ENCODE measurements at regions not wholly inside any gene's neighbourhood (a gene's known extent, or its start where the extent isn't known, plus 50 kb on each side); places are given as distances from the start of the nearest gene placed in this dataset.
A peak's percentile ranks its signal among the peaks of the same experiment; 100 is the strongest.

DNA sequence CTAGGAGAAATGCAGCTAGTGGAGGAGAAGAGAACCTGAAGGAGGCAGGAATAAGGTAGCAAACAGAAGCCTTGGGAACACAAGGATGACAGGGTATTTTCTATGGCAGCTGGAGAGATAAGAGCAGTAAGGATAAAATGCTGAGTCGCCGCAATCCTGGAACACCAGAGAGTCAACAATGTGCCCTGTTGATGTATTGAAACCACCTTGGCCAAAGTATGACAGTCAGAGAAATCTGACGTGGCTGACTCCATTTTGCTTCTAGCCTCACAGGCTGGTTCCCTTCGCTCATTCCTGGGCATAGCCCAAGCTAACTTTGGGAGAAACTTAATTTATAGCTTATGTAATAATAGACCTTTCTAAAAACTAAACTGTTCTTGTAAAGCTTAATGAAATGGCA lies 56.6 kb upstream of the C4orf54 start:
- H3K36me3 Mint-ChIP-seq, result no peaks in the 10 kb centered on the region
- Histone ChIP-seq H3K9ac (ENCODE audit: insufficient read depth, low read length, poor library complexity, severe bottlenecking) (no peak overlapping the region), H3K27me3 (ENCODE audit: control insufficient read depth in 2 of 2, insufficient read depth in 2 of 2, low read length in 2 of 2) (no peaks in the 10 kb centered on the region), H3K4me1 (ENCODE audit: control insufficient read depth in 1 of 2, insufficient read depth in 2 of 2, low read length in 2 of 2) (no peaks in the 10 kb centered on the region), H2AFZ (ENCODE audit: insufficient read depth, low read depth, low read length, poor library complexity, severe bottlenecking) (no peak overlapping the region), H4K20me1 (ENCODE audit: insufficient read depth, low read length) (no peaks in the 10 kb centered on the region), H3K27ac (ENCODE audit: low read depth in 1 of 2, low read length in 2 of 2) (no peak overlapping the region), H3K4me2 (replicated peaks; ENCODE audit: extremely low read depth, low read length, poor library complexity, severe bottlenecking) (no peak overlapping the region), H3K79me2 (ENCODE audit: insufficient read depth, low read length) (no peaks in the 10 kb centered on the region), H3K4me3 (replicated peaks in 1 of 3; ENCODE audit: low read depth in 2 of 3, low read length in 3 of 3) (no peak overlapping the region), H3K9me3 (replicated peaks in 1 of 2; ENCODE audit: control insufficient read depth in 1 of 2, insufficient read depth in 1 of 2, low read length in 2 of 2) (no peaks in the 10 kb centered on the region), H3K36me3 (replicated peaks in 1 of 2; ENCODE audit: control insufficient read depth in 1 of 2, insufficient read depth in 2 of 2, low read length in 2 of 2) (no peaks in the 10 kb centered on the region)
- H3K27me3 Mint-ChIP-seq (ENCODE audit: low read depth in 3 of 3), result peaks cover 0 to 5% (median 0%) of the 10 kb centered on the region in 3 donors
- intact Hi-C loops (cut with micrococcal nuclease), result no loop called here
- H3K4me3 Mint-ChIP-seq, result no peak overlapping the region
- TF ChIP-seq, protein P1, sequence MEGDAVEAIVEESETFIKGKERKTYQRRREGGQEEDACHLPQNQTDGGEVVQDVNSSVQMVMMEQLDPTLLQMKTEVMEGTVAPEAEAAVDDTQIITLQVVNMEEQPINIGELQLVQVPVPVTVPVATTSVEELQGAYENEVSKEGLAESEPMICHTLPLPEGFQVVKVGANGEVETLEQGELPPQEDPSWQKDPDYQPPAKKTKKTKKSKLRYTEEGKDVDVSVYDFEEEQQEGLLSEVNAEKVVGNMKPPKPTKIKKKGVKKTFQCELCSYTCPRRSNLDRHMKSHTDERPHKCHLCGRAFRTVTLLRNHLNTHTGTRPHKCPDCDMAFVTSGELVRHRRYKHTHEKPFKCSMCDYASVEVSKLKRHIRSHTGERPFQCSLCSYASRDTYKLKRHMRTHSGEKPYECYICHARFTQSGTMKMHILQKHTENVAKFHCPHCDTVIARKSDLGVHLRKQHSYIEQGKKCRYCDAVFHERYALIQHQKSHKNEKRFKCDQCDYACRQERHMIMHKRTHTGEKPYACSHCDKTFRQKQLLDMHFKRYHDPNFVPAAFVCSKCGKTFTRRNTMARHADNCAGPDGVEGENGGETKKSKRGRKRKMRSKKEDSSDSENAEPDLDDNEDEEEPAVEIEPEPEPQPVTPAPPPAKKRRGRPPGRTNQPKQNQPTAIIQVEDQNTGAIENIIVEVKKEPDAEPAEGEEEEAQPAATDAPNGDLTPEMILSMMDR (IDR thresholded peaks at IDR 0.05), result no peak
- 100% methylated on average over 2 of the region's 4 CpGs for WGBS (ENCODE audit: insufficient coverage)
- peak overlapping the region in 1 of 7 donors; percentile 15 for H3K27ac Mint-ChIP-seq
- no peaks in the 10 kb centered on the region for H3K9me3 Mint-ChIP-seq
- DNase-seq, result no peak
- no peaks in the 10 kb centered on the region for H3K4me1 Mint-ChIP-seq

DNA sequence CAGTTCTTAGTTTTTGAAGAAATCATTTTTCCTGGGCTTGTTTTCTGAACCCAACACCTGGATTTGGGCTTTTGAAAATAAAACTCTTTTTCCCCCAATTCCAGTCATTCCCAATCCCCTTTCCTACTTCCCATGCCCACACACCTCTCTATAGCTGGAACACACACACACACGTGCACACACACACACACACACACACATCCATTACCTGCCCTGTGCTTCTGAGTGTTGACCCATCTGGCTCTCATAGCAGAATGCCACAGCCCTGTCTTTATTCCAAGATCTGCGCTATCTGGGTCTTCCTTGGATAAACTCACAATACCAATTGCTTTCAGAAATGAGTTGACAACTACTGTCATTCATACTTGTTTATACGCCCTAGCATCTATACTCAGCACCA lies 54.9 kb upstream of the C4orf54 start:
- no peak overlapping the region for H2AFZ ChIP-seq (ENCODE audit: insufficient read depth, low read depth, low read length, poor library complexity, severe bottlenecking)
- H3K4me1 Mint-ChIP-seq, result no peaks in the 10 kb centered on the region
- no peak overlapping the region for H3K4me3 ChIP-seq (replicated peaks in 1 of 3; ENCODE audit: low read depth in 2 of 3, low read length in 3 of 3)
- 97% methylated on average over 2 of the region's 3 CpGs for WGBS (ENCODE audit: insufficient coverage)
- no peak for DNase-seq
- TF ChIP-seq, protein P1 (IDR thresholded peaks at IDR 0.05), result no peak
- intact Hi-C loops (cut with micrococcal nuclease), result no loop called here
- H3K9me3 Mint-ChIP-seq, result no peaks in the 10 kb centered on the region
- H4K20me1 ChIP-seq (ENCODE audit: insufficient read depth, low read length), result no peaks in the 10 kb centered on the region
- no peaks in the 10 kb centered on the region for H3K27me3 ChIP-seq (ENCODE audit: control insufficient read depth in 2 of 2, insufficient read depth in 2 of 2, low read length in 2 of 2)
- H3K4me3 Mint-ChIP-seq, result no peak overlapping the region
- H3K27ac ChIP-seq (ENCODE audit: low read depth in 1 of 2, low read length in 2 of 2), result no peak overlapping the region
- H3K4me1 ChIP-seq (ENCODE audit: control insufficient read depth in 1 of 2, insufficient read depth in 2 of 2, low read length in 2 of 2), result no peaks in the 10 kb centered on the region
- no peak overlapping the region for H3K4me2 ChIP-seq (replicated peaks; ENCODE audit: extremely low read depth, low read length, poor library complexity, severe bottlenecking)
- no peaks in the 10 kb centered on the region for H3K36me3 ChIP-seq (replicated peaks in 1 of 2; ENCODE audit: control insufficient read depth in 1 of 2, insufficient read depth in 2 of 2, low read length in 2 of 2)
- peaks cover 0 to 5% (median 0%) of the 10 kb centered on the region in 3 donors for H3K27me3 Mint-ChIP-seq (ENCODE audit: low read depth in 3 of 3)
- no peaks in the 10 kb centered on the region for H3K36me3 Mint-ChIP-seq
- no peak overlapping the region for H3K27ac Mint-ChIP-seq
- H3K79me2 ChIP-seq (ENCODE audit: insufficient read depth, low read length), result no peaks in the 10 kb centered on the region
- H3K9me3 ChIP-seq (replicated peaks in 1 of 2; ENCODE audit: control insufficient read depth in 1 of 2, insufficient read depth in 1 of 2, low read length in 2 of 2), result no peaks in the 10 kb centered on the region
- no peak overlapping the region for H3K9ac ChIP-seq (ENCODE audit: insufficient read depth, low read length, poor library complexity, severe bottlenecking)

Data from CD14-positive monocyte (primary cell).